ENCODE measurements at regions not wholly inside any gene's neighbourhood (a gene's known extent, or its start where the extent isn't known, plus 50 kb on each side); places are given as distances from the start of the nearest gene placed in this dataset.

DNA sequence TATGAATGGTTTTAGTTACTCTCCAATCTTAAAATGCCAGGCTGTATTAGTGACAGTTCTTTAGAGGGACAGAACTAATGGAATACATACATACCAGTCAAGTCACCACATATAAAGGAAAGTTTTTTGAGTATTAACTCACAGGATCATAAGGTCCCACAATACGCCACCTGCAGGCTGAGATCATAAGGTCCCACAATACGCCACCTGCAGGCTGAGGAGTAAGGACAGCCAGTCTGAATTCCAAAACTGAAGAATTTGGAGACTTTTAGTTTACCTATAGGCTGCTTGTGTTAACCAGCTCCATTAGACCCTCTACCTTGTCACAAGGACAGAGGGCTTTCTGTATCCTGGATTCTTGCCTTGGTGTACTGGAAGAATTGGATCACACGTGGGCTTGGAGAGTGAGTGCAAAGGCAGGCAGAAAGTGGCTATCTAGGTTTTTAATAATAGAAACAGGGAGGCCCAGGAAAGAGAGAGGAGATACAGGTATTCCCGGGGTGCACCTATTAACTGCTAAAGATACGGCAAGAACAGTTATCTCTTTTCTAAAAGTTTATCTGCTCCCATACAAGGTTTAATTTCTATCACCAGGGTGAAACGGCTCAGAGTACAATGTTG is 234.9 kb upstream of the CYRIA start:
- no peak for DNase-seq

DNA sequence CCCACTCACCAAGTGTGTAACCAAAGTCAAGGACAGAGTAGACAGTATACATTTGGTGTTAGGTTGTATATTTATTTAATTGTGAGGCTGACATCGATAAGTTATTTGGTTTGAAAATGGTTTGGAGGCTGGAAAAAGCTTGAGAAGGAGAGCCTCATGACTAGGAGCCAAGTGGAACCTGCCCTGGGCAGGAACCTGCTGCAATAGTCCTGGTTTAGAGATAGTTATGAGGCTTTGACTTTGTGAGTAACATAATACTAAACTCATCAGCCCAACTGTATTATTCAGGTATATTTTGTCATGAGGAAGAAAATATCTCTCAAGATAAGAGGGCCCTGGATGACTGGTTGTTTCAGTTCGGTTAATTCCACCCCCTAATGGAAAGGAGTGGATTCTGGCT is 234.3 kb upstream of the CYRIA start:
- DNase-seq, result no peak

GRCh38 chr2:16890081-16890480 is 224.4 kb upstream of the CYRIA start:
- no peak for DNase-seq

DNA sequence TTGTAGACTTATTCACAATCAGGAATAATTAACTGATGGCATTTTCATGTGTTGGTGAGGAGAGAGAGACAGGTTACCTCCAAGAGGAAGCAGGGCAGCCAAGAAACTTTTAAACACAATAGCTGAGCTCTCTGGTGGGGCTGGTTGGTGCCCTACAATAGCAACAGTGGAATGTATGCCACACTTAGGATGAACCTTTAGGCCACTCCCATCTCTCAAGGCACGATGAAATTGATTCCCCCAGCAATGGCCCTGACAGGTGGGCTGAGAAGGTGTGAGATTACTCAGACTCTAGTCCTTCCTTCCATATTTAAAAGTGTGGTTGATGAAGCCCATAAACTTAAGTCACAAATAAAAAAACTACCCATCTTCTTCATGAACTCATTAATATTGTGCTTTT is 219.4 kb upstream of the CYRIA start:
- DNase-seq, result no peak

DNA sequence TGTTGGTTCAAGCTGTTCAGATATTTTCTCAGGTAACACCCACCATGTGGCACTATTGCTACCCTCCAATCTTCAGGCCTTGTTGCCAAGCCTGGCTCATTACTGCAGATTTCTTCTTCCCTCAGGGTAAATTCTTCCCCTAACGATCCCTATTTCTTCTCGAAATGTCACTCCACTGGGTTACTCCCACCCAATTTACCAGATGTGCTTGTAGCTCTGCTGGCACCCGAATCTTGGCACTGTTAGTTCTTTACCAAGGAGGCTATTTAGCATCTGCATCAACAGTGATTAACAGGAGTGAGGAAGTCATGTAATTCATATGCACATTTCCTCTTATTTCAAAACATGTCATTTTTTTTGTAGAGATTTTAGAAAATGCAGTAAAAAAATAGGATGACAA is 217.1 kb upstream of the CYRIA start:
- DNase-seq, result no peak

DNA sequence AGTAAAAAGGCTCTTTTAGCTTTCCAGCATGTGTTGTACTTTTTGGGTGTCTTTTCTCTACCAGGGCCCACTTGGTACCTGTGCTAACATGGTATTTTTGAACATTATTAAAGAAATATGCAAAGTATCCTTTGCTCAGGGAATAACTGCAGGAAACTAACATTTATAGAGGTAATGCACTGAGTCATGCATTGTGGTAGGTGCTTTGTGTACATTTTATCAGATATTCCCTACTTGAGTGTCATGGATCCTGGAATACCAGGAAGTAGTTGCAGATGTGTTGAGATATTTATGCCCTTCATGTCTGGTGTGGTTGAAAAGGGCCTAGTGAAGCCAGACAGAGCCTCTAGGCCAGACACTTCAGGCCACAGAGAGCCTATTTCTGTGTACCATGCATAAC is 215.5 kb upstream of the CYRIA start:
- DNase-seq, result no peak

DNA sequence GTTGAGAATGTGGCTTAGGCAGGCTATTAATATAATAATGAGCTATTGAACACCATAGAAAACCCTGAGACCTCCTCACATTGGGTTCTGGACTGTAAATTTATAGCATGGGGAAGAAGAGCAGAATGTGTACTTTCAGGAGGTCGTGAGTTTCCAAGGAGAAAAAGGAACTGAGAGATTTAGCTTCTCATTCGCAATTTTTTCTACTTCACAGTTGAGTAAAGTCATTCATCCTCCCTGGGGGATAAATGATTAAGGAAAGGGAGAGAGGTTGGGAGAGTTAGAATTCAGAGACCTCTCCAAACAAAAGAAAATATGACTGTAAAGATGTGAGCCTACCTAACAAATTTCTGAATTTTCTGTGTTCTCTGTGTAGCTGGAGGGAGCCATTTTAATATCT is 205.8 kb upstream of the CYRIA start:
- DNase-seq, result no peak

GRCh38 chr2:16870491-16871076 is 204.9 kb upstream of the CYRIA start:
- no peak for DNase-seq

GRCh38 chr2:16869711-16870110 is 204.1 kb upstream of the CYRIA start:
- DNase-seq, result peak in 1 of 3 donors; percentile 12

GRCh38 chr2:16862471-16862870 is 196.8 kb upstream of the CYRIA start:
- no peak for DNase-seq

DNA sequence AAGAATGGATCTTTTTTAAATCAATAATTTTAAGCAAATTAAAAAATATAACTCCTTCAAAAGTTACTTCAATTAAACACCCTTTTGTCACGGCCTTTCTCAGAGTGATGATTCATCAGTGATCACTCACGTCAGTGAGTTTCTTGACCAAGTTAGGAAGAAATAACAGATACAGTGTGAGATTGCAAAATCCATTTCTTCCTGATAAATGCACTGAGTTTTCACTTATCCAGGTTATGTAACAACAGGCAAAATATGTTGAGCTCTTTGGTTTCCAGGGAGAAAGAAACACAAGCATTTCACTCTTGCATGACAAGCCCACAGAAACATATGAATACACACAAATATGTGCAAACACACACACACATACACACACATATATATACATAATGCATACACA is 195.9 kb upstream of the CYRIA start:
- no peak for DNase-seq

- peak in 2 of 3 donors; percentile 3 to 22 for DNase-seq
Measured at GRCh38 chr2:16861111-16861510, 195.5 kb upstream of the CYRIA start.

DNA sequence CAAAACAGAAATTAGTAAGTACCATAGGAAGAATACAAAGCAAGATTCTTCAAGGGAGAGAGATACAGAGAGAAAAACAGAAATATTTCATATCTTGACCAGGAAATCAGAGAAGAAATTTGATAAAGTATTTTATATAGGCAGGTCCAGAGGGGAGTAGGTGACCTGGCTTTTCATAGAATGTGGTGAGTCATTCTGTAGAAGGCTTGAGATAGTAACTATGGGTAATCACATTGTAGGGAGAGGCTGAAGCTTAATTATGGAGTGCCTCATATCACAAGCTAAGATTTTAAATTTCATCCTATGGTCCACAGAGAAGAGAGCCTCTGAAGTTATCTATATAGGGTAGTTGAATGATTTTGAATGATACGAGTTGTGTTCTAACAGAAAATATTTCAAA is 195.0 kb upstream of the CYRIA start:
- no peak for DNase-seq

DNA sequence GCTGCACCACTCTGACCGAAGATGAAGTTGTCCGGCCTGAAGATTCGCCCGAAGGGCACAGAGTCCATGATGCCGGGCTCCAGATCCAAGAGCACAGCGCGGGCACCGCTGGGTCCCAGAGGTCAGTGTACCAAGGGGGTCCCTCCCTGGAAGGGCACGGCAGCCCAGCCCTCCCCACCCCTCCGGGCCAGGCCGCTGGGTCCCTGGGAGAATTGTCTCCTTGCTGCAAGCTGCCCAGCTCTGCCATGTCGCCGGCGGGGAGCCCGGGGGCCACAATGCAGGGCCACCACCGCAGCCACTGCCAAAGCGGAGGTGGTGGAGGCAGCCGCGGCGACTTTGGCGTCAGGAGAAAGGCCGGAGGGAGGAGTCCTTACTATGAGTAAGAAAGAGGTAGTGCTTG is 189.5 kb upstream of the CYRIA start:
- DNase-seq, result no peak

DNA sequence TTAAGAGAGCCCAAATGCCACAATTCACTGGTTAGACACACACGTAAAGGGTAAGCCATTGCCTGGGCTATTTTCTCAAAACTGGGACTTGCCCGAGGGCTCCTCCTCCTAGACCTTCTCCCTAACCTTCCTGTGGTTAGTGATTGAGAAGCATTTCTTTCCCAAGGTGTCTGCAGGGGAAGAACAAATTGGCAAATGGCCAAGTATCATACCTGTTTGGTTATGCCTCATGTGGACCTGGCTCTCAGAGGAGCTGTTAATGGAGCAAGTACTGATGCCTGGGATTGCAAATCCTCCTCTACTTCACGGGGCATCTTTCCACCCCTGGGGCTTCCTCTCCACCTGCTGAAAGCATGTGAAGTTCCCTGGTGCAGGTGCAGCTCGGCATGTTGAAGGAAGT is 187.5 kb upstream of the CYRIA start:
- no peak for DNase-seq

GRCh38 chr2:16852651-16853050 is 187.0 kb upstream of the CYRIA start:
- no peak for DNase-seq

DNA sequence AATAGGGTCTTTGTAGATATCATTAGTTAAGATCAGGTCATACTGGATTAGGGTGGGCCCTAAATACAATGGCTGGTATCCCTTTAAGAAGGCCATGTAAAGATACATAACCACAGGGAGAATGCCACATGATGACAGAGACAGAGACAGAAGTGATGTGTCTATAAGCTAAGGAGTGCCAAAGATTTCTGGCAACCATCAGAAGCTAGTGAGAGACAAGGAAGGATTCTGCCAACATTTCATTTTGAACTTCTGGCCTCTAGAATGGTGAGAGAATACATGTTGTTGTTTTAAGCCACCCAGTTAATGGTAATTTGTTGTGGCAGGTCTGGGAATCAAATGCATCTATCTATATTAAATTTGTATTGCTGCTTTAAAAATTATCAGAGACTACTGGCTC is 185.5 kb upstream of the CYRIA start:
- no peak for DNase-seq

GRCh38 chr2:16840496-16841172 is 175.0 kb upstream of the CYRIA start:
- DNase-seq, result no peak

- DNase-seq, result no peak
Measured at GRCh38 chr2:16832910-16833309, 167.3 kb upstream of the CYRIA start.

- DNase-seq, result no peak
Measured at GRCh38 chr2:16828828-16829160, 163.2 kb upstream of the CYRIA start.

- no peak for DNase-seq
Measured at GRCh38 chr2:16828044-16828827, 162.6 kb upstream of the CYRIA start.

DNA sequence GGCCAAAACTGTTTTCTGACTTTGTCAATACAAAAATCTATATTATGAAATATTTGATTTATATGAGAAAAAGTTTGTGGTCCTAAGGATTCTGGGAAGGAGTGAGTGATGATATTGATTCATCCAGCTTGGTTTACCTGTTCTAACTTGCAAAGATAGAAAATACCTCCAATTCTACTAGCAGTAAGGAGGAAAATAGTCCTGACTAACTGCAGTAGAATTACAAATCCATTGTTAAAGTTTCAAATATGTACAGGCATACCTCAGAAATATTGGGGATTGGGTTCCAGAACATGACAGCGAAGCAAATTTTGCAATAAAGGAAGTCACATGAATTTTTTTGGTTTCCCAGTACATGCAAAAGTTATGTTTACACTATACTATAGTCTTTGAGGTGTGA is 158.8 kb upstream of the CYRIA start:
- no peak for DNase-seq

GRCh38 chr2:16821692-16822091 is 156.1 kb upstream of the CYRIA start:
- DNase-seq, result no peak

Measured in muscle of back (tissue), 3 donors.